Astrocyte of the cerebellum (primary cell): ENCODE measurements at regions not wholly inside any gene's neighbourhood (a gene's known extent, or its start where the extent isn't known, plus 50 kb on each side); places are given as distances from the start of the nearest gene placed in this dataset.
"Not testable (repeated sequence)": the region's sequence is repeated elsewhere in the genome, so short reads cannot be mapped to it uniquely, and the experiment has no call there.

Experiments used
- DNase-seq: peaks from one replicate; pipeline ENCODE4 v3.0.0-alpha.2; 2011; ENCODE audit warnings: low read depth
- H3K4me3 ChIP-seq: 2 replicates; pipeline ENCODE4 v1.5.1; 2011; ENCODE audit warnings: mild to moderate bottlenecking, low read depth, low read length, moderate library complexity
- in situ Hi-C: cut with HindIII; loops from 2 replicates; pipeline ENCODE4 v1.10.0; 2017; ENCODE audit warnings: low sequenced_read_pairs
- TF ChIP-seq, protein P1 (sequence below): IDR thresholded peaks from 2 replicates; pipeline ENCODE4 v1.5.1; 2012; ENCODE audit warnings: low read length, low read depth, moderate library complexity, mild to moderate bottlenecking; ENCODE audit errors: missing control alignments

GRCh38 chr18:11470941-11471340 lies 138.5 kb upstream of the SLC35G4 start:
- DNase-seq: no peak
- TF ChIP-seq, protein P1, sequence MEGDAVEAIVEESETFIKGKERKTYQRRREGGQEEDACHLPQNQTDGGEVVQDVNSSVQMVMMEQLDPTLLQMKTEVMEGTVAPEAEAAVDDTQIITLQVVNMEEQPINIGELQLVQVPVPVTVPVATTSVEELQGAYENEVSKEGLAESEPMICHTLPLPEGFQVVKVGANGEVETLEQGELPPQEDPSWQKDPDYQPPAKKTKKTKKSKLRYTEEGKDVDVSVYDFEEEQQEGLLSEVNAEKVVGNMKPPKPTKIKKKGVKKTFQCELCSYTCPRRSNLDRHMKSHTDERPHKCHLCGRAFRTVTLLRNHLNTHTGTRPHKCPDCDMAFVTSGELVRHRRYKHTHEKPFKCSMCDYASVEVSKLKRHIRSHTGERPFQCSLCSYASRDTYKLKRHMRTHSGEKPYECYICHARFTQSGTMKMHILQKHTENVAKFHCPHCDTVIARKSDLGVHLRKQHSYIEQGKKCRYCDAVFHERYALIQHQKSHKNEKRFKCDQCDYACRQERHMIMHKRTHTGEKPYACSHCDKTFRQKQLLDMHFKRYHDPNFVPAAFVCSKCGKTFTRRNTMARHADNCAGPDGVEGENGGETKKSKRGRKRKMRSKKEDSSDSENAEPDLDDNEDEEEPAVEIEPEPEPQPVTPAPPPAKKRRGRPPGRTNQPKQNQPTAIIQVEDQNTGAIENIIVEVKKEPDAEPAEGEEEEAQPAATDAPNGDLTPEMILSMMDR: no peak
- in situ Hi-C loops: no loop called here
- no peak overlapping the region for H3K4me3 ChIP-seq

DNA sequence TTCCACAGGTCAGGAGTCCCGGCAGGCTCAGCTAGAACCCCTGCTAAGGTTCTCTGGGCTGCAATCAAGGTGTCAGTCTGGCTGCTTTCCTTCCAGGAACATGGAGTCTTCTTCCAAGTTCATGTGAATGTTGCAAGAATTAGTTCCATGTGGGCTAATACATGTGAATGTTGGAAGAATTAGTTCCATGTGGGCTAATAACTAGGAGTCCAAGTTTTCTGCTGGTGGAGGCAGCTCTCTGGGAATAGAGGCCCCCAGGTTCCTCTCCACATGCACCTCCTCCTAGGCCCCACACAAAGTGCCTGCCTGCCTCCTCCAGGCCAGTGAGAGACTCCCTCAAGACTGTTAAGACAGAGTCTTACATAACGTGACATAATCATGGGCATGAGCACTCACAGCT lies 140.8 kb upstream of the SLC35G4 start:
- in situ Hi-C loops: no loop called here
- DNase-seq: no peak
- TF ChIP-seq, protein P1: no peak
- H3K4me3 ChIP-seq: no peak overlapping the region

DNA sequence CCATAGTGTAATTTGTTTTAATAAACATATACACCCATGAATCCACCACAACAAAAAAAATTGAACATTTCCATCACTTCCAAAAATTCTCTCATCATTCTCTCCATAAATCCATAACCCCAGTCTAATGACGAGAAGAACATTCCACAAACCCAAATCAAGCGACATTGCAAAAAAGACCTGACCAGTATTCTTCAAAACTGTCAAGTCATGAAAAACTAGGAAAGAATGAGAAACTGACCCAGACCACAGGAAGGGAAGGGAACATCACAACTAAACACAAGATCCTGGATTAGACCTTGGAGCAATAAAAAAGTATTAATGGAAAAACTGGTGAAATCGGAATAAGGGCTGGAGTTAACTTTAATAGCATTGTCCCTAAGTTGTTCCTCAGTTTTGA lies 141.3 kb upstream of the SLC35G4 start:
- no peak overlapping the region for H3K4me3 ChIP-seq
- TF ChIP-seq, protein P1: no peak
- in situ Hi-C loops: no loop called here
- no peak for DNase-seq

DNA sequence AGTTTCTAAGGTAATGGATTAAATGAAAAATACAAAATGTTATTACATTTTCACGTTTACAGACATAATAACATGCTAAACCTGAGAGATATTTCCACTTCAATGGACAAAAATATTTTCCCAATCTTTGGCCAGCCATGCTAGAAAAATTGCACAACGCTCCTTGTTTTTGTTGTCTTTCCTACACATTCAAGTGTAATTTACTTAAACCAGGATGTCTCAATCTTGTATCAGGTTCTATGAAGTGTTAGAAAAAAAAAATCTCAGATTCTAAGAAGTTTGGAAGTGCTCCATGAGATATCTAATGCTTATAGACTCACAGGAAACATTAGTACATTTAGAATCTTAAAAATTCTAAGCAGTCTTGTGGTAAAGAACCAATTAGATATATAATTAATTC lies 141.8 kb upstream of the SLC35G4 start:
- TF ChIP-seq, protein P1: no peak
- DNase-seq: no peak
- in situ Hi-C loops: no loop called here
- no peak overlapping the region for H3K4me3 ChIP-seq

- TF ChIP-seq, protein P1: no peak
- H3K4me3 ChIP-seq: no peak overlapping the region
- no peak for DNase-seq
- in situ Hi-C loops: no loop called here
These were observed 145.3 kb upstream of the SLC35G4 start for GRCh38 chr18:11464129-11464528.

GRCh38 chr18:11458447-11458846 lies 150.9 kb upstream of the SLC35G4 start:
- no peak overlapping the region for H3K4me3 ChIP-seq
- in situ Hi-C loops: no loop called here
- DNase-seq: no peak
- TF ChIP-seq, protein P1: no peak

DNA sequence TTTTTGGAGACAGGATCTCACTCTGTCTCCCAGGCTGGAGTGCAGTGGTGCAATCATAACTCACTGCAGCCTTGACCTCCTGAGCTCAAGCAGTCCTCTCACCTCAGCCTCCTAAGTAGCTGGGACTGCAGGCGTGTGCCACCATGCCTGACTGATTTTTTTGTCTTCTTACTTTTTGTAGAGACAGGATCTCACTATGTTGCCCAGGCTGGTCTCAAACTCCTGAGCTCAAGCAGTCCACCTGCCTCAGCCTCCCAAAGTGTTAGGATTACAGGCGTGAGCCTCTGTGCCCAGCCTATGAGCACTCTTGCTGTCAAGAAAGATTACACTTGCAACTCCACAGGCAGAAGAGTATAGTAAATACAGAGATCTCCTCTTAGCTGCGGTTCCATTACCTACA lies 151.5 kb upstream of the SLC35G4 start:
- DNase-seq, H3K4me3 ChIP-seq, in situ Hi-C loops: not testable (repeated sequence)
